Naive thymus-derived CD8-positive, alpha-beta T cell (primary cell): ENCODE measurements at regions not wholly inside any gene's neighbourhood (a gene's known extent, or its start where the extent isn't known, plus 50 kb on each side); places are given as distances from the start of the nearest gene placed in this dataset.

Experiments used
- ATAC-seq, 2 donors: fragments of 150-1000 bp; cut with Tn5 transposase in 1 of 2; sonication (Bioruptor Pico), chemical (Tn5 transposase) in 1 of 2; 1 replicate in 1 of 2; 2 replicates in 1 of 2; pipeline ENCODE4 v1.10.0; 2021; ENCODE audit warnings: mild to moderate bottlenecking in 2 of 2, moderate library complexity in 2 of 2
- POLR2A ChIA-PET: fragments of 350-600 bp; sonication (Branson Sonifier 250); formaldehyde crosslinking; loops from one replicate; lab custom pipeline; 2021; ENCODE audit warnings: antibody characterized with exemption; lab: Charles Lee
- DNase-seq, 10 donors: peaks; one replicate each; pipeline versions ENCODE4 v3.0.0 to v3.0.0-alpha.2; 2020 to 2022
- H3K27ac Mint-ChIP-seq, 10 donors: one replicate each; pipeline ENCODE4 v1.8.0; 2020 to 2022; ENCODE audit warnings: mild to moderate bottlenecking in 10 of 10, mixed read lengths in 10 of 10, moderate library complexity in 4 of 10, inconsistent platforms in 1 of 10
- H3K27me3 Mint-ChIP-seq, 5 donors: one replicate each; pipeline ENCODE4 v1.8.0; 2021 to 2022; ENCODE audit warnings: mixed read lengths in 5 of 5
- H3K36me3 Mint-ChIP-seq, 3 donors: one replicate each; pipeline ENCODE4 v1.8.0; 2020 to 2022; ENCODE audit warnings: mixed read lengths in 3 of 3, mild to moderate bottlenecking in 2 of 3, inconsistent platforms in 1 of 3
- H3K4me1 Mint-ChIP-seq, 4 donors: one replicate each; pipeline ENCODE4 v1.8.0; 2021 to 2022; ENCODE audit warnings: mixed read lengths in 4 of 4
- H3K4me3 Mint-ChIP-seq, 10 donors: one replicate each; pipeline ENCODE4 v1.8.0; 2020 to 2022; ENCODE audit warnings: mild to moderate bottlenecking in 10 of 10, mixed read lengths in 10 of 10, moderate library complexity in 6 of 10, inconsistent platforms in 1 of 10
- H3K9me3 Mint-ChIP-seq, 9 donors: one replicate each; pipeline ENCODE4 v1.8.0; 2020 to 2022; ENCODE audit warnings: mixed read lengths in 9 of 9, mild to moderate bottlenecking in 3 of 9, inconsistent platforms in 1 of 9, moderate library complexity in 1 of 9

GRCh38 chr3:107428051-107428858 is 51.0 kb downstream of the CCDC54 start:
- DNase-seq (no peak), ATAC-seq (no peak)
- H3K9me3 Mint-ChIP-seq = no peaks in the 10 kb centered on the region
- no peak overlapping the region for H3K4me3 Mint-ChIP-seq
- H3K27me3 Mint-ChIP-seq = peaks cover 0 to 8% (median 0%) of the 10 kb centered on the region in 5 donors
- POLR2A ChIA-PET = no interaction called here
- H3K36me3 Mint-ChIP-seq = no peaks in the 10 kb centered on the region
- peaks cover 2 to 40% (median 17%) of the 10 kb centered on the region in 4 donors for H3K4me1 Mint-ChIP-seq
- H3K27ac Mint-ChIP-seq = no peak overlapping the region

- peaks cover 0 to 8% (median 4%) of the 10 kb centered on the region in 5 donors for H3K27me3 Mint-ChIP-seq
- DNase-seq (peak; percentile 32 to 71 (median 53)), ATAC-seq (peak; percentile 61 to 63)
- POLR2A ChIA-PET = interaction anchor here (1.2 kb wide), 1 partner anchor 170 kb away, joined by 3 read pairs; no protein-coding TSS in a partner anchor
- peak overlapping the region; percentile 80 to 94 (median 89) for H3K4me3 Mint-ChIP-seq
- H3K4me1 Mint-ChIP-seq = peaks cover 2 to 40% (median 17%) of the 10 kb centered on the region in 4 donors
- H3K9me3 Mint-ChIP-seq = no peaks in the 10 kb centered on the region
- H3K27ac Mint-ChIP-seq = peak overlapping the region in 5 of 10 donors; percentile 3 to 82 (median 62)
- no peaks in the 10 kb centered on the region for H3K36me3 Mint-ChIP-seq
Observed at GRCh38 chr3:107429320-107430181, 52.3 kb downstream of the CCDC54 start.

GRCh38 chr3:107430214-107430995 is 53.2 kb downstream of the CCDC54 start:
- Mint-ChIP-seq H3K27ac (peak overlapping the region in 8 of 10 donors; percentile 3 to 82 (median 60)), H3K4me1 (peaks cover 2 to 36% (median 17%) of the 10 kb centered on the region in 4 donors), H3K27me3 (peaks cover 0 to 8% (median 5%) of the 10 kb centered on the region in 5 donors), H3K9me3 (no peaks in the 10 kb centered on the region), H3K4me3 (peak overlapping the region; percentile 80 to 94 (median 89)), H3K36me3 (no peaks in the 10 kb centered on the region)
- ATAC-seq = peak in 1 of 2 donors; percentile 7
- DNase-seq = peak in 2 of 10 donors; percentile 17 to 23
- POLR2A ChIA-PET = interaction anchor here (0.7 to 1.2 kb wide), 3 partner anchors 9 to 169 kb away, joined by 3 to 4 read pairs (median 4); no protein-coding TSS in a partner anchor

GRCh38 chr3:107430996-107431245 is 53.7 kb downstream of the CCDC54 start:
- DNase-seq (peak in 7 of 10 donors; percentile 6 to 63 (median 33)), ATAC-seq (peak; percentile 43 to 48)
- POLR2A ChIA-PET = interaction anchor here (0.7 to 1.2 kb wide), 4 partner anchors 10 to 1171 kb away, joined by 3 to 4 read pairs (median 4); no protein-coding TSS in a partner anchor
- Mint-ChIP-seq H3K4me1 (peaks cover 2 to 34% (median 17%) of the 10 kb centered on the region in 4 donors), H3K36me3 (no peaks in the 10 kb centered on the region), H3K9me3 (no peaks in the 10 kb centered on the region), H3K27ac (peak overlapping the region in 6 of 10 donors; percentile 11 to 68 (median 45)), H3K27me3 (peaks cover 0 to 8% (median 6%) of the 10 kb centered on the region in 5 donors), H3K4me3 (peak overlapping the region; percentile 80 to 94 (median 89))

- H3K9me3 Mint-ChIP-seq = no peaks in the 10 kb centered on the region
- ATAC-seq = peak; percentile 66 to 75
- H3K27ac Mint-ChIP-seq = peak overlapping the region in 9 of 10 donors; percentile 25 to 92 (median 73)
- H3K27me3 Mint-ChIP-seq = peaks cover 0 to 8% (median 7%) of the 10 kb centered on the region in 5 donors
- H3K36me3 Mint-ChIP-seq = no peaks in the 10 kb centered on the region
- peak in 8 of 10 donors; percentile 11 to 62 (median 38) for DNase-seq
- POLR2A ChIA-PET = interaction anchor here (0.7 to 1.1 kb wide), 3 partner anchors 10 to 1170 kb away, joined by 3 to 4 read pairs (median 4); no protein-coding TSS in a partner anchor
- peak overlapping the region; percentile 86 to 94 (median 92) for H3K4me3 Mint-ChIP-seq
- peaks cover 2 to 34% (median 17%) of the 10 kb centered on the region in 4 donors for H3K4me1 Mint-ChIP-seq
Observed at GRCh38 chr3:107431246-107432012, 54.2 kb downstream of the CCDC54 start.

- no peaks in the 10 kb centered on the region for H3K9me3 Mint-ChIP-seq
- POLR2A ChIA-PET = no interaction called here
- DNase-seq (peak in 1 of 10 donors; percentile 4), ATAC-seq (peak in 1 of 2 donors; percentile 35)
- peaks cover 2 to 34% (median 17%) of the 10 kb centered on the region in 4 donors for H3K4me1 Mint-ChIP-seq
- peak overlapping the region; percentile 86 to 94 (median 90) for H3K4me3 Mint-ChIP-seq
- peak overlapping the region in 9 of 10 donors; percentile 16 to 92 (median 73) for H3K27ac Mint-ChIP-seq
- H3K36me3 Mint-ChIP-seq = no peaks in the 10 kb centered on the region
- H3K27me3 Mint-ChIP-seq = peaks cover 0 to 8% (median 7%) of the 10 kb centered on the region in 5 donors
Observed at GRCh38 chr3:107432013-107432515, 54.8 kb downstream of the CCDC54 start.

- ATAC-seq = no peak
- Mint-ChIP-seq H3K27ac (peak overlapping the region in 1 of 10 donors; percentile 73), H3K36me3 (no peaks in the 10 kb centered on the region), H3K4me1 (peaks cover 2 to 34% (median 17%) of the 10 kb centered on the region in 4 donors), H3K27me3 (peaks cover 0 to 8% (median 7%) of the 10 kb centered on the region in 5 donors), H3K4me3 (peak overlapping the region in 9 of 10 donors; percentile 43 to 94 (median 89)), H3K9me3 (no peaks in the 10 kb centered on the region)
- POLR2A ChIA-PET = no interaction called here
- DNase-seq = no peak
Observed at GRCh38 chr3:107432646-107433045, 55.4 kb downstream of the CCDC54 start.

- no peak overlapping the region for H3K4me3 Mint-ChIP-seq
- H3K27ac Mint-ChIP-seq = no peak overlapping the region
- H3K4me1 Mint-ChIP-seq = peaks cover under 1 to 10% (median 3%) of the 10 kb centered on the region in 4 donors
- peaks cover 0 to 10% (median 8%) of the 10 kb centered on the region in 5 donors for H3K27me3 Mint-ChIP-seq
- no peaks in the 10 kb centered on the region for H3K9me3 Mint-ChIP-seq
- H3K36me3 Mint-ChIP-seq = no peaks in the 10 kb centered on the region
- DNase-seq = no peak
- no peak for ATAC-seq
- POLR2A ChIA-PET = no interaction called here
Observed at GRCh38 chr3:107436029-107436428, 58.8 kb downstream of the CCDC54 start.

GRCh38 chr3:107438671-107439070 is 61.4 kb downstream of the CCDC54 start:
- POLR2A ChIA-PET = no interaction called here
- no peaks in the 10 kb centered on the region for H3K9me3 Mint-ChIP-seq
- DNase-seq (no peak), ATAC-seq (no peak)
- H3K27me3 Mint-ChIP-seq = peaks cover 0 to 10% (median 2%) of the 10 kb centered on the region in 5 donors
- H3K27ac Mint-ChIP-seq = no peak overlapping the region
- H3K4me3 Mint-ChIP-seq = no peak overlapping the region
- no peaks in the 10 kb centered on the region for H3K36me3 Mint-ChIP-seq
- H3K4me1 Mint-ChIP-seq = no peaks in the 10 kb centered on the region

- H3K9me3 Mint-ChIP-seq = no peaks in the 10 kb centered on the region
- peaks cover 0 to 3% (median 1%) of the 10 kb centered on the region in 5 donors for H3K27me3 Mint-ChIP-seq
- H3K36me3 Mint-ChIP-seq = no peaks in the 10 kb centered on the region
- ATAC-seq (no peak), DNase-seq (no peak)
- POLR2A ChIA-PET = no interaction called here
- H3K4me3 Mint-ChIP-seq = no peak overlapping the region
- no peak overlapping the region for H3K27ac Mint-ChIP-seq
- H3K4me1 Mint-ChIP-seq = no peaks in the 10 kb centered on the region
Observed at GRCh38 chr3:107441617-107442016, 64.4 kb downstream of the CCDC54 start.

GRCh38 chr3:107443461-107443860 is 66.2 kb downstream of the CCDC54 start:
- POLR2A ChIA-PET = no interaction called here
- Mint-ChIP-seq H3K4me3 (no peak overlapping the region), H3K9me3 (no peaks in the 10 kb centered on the region), H3K27me3 (no peaks in the 10 kb centered on the region), H3K4me1 (no peaks in the 10 kb centered on the region), H3K36me3 (no peaks in the 10 kb centered on the region), H3K27ac (no peak overlapping the region)
- DNase-seq (no peak), ATAC-seq (no peak)
